K562 (cell line): ENCODE measurements at regions not wholly inside any gene's neighbourhood (a gene's known extent, or its start where the extent isn't known, plus 50 kb on each side); places are given as distances from the start of the nearest gene placed in this dataset.

Experiments
- ARID1B ChIP-seq: fragments of 450-650 bp; IDR thresholded peaks from 2 replicates; pipeline ENCODE4 v1.6.1; 2016; ENCODE audit warnings: antibody characterized with exemption, mild to moderate bottlenecking, inconsistent platforms
- CBFA2T3 ChIP-seq: fragments of 450-650 bp; IDR thresholded peaks from 2 replicates; pipeline ENCODE4 v1.6.1; 2017
- E2F5 ChIP-seq: sonication (generic); formaldehyde crosslinking; IDR thresholded peaks from 2 replicates; pipeline ENCODE4 v1.8.0; 2022; ENCODE audit warnings: mild to moderate bottlenecking, missing genetic modification reagents
- RREB1 ChIP-seq: fragments of 250-450 bp; sonication (Bioruptor Pico); IDR thresholded peaks from 2 replicates; pipeline ENCODE4 v1.4.0; 2020
- VEZF1 ChIP-seq: fragments of 200-800 bp; sonication (Bioruptor generic); IDR thresholded peaks from 2 replicates; pipeline ENCODE4 v1.6.1; 2017; ENCODE audit warnings: missing genetic modification characterization, missing compliant biosample characterization
- ZNF398 ChIP-seq: fragments of 250-450 bp; sonication (Bioruptor Pico); IDR thresholded peaks from 2 replicates; pipeline ENCODE4 v1.8.0; 2021; ENCODE audit warnings: moderate library complexity, mild to moderate bottlenecking, inconsistent platforms

- TF ChIP-seq RREB1 (CRISPR knock-in tag) (0 out of 2 replicates have a peak, but pooled peaks have one; percentile 17), ARID1B (peak; percentile 45; the same call in 1 of the 2 replicates), ZNF398 (CRISPR knock-in tag) (no peak), VEZF1 (peak; percentile 15; the same call in 1 of the 2 replicates), E2F5 (no peak), CBFA2T3 (peak; percentile 71)
These were observed 218.5 kb downstream of the NUAK1 start (continued) for GRCh38 chr12:105920161-105920684.
